HG02840 (cell line): ENCODE measurements at regions not wholly inside any gene's neighbourhood (a gene's known extent, or its start where the extent isn't known, plus 50 kb on each side); places are given as distances from the start of the nearest gene placed in this dataset.

Source experiments
- ATAC-seq: cut with Tn5 transposase; IDR thresholded peaks from one replicate; pipeline ENCODE4 v1.9.1; 2021; ENCODE audit warnings: mild to moderate bottlenecking, moderate library complexity, moderate number of reproducible peaks; ENCODE audit not compliant: unreplicated experiment, low FRiP score

DNA sequence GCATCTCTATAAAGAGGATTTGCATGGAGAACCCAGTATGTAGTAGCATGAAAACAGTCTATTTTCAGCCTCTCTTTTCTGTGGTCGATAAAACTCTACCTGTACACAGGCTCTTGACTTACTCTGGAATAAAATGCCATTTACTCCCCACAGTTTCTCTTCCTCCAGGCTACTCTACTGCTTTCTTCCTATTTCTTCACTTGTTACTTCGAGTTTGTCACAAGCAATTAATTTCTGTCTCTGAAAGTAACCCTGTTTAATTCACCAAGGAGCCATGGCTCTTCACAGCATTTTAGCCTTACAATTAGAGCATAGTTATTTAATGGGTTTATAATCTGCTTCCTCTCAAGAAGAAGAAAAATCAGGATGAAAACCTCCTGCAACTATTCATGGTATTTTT is 472.9 kb upstream of the PRKX start:
- no peak for ATAC-seq

DNA sequence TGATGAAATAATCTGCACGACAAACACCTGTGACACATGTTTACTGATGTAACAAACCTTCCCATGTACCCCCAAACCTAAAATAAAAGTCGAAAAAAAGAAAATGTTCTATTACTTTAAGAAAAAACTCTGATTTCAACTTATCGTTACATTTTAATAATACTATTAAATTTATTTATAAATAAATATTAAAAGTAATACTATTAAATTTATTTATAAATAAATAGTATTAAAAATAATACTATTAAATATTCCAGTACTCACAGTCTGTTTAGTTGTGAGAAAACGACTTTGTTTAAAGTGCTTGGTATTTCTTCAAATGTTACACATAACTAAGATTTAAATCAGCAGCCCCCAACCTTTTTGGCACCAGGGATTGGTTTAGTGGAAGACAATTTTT is 471.6 kb upstream of the PRKX start:
- no peak for ATAC-seq

DNA sequence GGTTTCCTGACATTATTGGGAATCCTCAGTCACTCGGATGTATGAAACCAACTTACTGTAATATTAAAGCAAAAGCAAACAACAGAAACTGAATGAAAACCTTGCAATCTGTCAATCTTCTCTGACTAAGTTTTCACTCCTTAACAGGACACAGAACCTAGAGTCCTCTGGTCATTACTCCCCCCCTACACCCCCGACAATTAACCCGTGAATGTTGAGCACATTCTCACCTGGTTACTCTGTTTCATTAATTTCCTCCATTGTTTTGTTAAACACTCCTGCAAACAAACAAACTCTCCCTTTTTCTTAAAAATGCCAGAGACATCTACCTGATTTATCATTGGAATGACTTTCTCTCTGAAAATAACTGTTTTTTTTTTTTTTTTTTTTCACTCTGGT is 469.0 kb upstream of the PRKX start:
- ATAC-seq, result no peak

DNA sequence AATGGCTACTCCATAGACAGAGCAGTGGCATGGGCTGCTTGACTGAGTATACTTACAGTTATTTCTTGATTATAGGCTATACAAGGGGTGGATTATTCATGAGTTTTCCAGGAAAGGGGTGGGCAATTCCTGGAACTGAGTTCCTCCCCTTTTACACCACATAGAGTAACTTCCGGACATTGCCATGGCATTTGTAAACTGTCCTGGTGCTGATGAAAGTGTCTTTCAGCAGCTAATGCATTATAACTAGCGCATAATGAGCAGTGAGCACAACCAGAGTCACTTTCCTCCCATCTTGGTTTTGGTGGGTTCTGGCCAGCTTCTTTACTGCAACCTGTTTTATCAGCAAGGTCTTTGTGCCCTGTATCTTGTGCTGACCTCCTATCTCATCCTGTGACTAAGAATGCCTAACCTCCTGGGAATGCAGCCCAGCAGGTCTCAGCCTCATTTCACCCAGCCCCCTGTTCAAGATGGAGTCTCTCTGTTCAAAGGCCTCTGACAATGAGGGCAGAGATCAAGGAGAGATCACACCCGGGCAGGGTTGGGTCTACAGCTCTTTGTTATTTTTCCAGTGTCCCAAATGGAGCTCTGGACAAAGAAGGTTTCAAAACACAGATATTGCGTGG is 468.4 kb upstream of the PRKX start:
- no peak for ATAC-seq

DNA sequence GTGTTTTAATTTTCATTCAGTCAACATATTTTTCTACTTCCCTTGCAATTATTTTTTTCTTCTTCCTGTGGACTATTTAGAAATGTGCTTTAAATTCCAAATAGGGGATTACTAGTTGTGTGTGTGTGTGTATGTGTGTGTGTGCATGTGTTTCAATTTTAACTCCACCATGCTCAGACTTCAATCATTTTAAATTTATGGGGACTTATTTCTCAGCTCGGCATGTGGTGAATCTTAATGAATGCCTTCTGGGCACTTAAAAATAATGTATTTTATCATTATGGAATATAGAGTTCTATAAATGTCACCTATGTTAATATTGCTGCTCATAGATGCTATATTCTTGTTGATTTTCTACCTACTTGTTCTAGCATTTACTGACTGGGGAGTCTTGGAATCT is 465.6 kb upstream of the PRKX start:
- ATAC-seq, result no peak

DNA sequence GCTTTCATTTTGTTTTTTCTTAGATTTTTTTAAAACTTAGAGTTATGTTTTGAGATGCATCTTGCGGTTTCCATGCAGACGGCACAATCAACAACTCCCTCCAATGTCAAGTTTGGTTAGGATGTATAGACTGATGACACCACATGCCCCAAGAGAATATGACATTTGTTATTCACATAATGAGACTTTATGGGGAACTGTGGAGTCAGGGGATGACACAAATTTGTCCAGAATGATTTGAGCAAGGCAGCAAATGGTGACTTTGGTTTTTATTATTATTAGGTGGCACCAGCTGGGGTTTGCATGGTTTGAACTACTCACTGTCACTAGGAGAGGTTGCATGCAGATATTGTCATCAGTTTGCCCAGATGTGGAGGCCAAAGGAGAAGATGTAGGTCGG is 461.8 kb upstream of the PRKX start:
- no peak for ATAC-seq

DNA sequence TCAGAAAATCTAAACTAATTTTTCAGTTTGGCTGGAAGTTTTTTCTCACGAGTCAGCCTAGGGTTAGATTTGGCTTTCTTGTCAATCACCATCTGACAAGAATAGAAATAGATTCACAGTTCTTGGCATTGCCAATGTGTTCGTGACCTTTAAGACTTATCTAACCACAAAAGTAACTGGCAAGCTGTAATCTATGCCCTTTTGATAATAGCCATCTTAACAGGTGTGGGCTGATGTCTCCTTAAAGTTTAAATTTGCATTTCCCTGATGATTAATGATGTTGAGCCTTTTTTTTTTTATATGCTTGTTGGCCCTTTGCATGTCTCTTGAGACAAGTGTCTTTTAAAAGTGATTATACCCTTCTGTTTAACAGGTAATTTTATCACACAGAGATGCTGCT is 460.3 kb upstream of the PRKX start:
- no peak for ATAC-seq

DNA sequence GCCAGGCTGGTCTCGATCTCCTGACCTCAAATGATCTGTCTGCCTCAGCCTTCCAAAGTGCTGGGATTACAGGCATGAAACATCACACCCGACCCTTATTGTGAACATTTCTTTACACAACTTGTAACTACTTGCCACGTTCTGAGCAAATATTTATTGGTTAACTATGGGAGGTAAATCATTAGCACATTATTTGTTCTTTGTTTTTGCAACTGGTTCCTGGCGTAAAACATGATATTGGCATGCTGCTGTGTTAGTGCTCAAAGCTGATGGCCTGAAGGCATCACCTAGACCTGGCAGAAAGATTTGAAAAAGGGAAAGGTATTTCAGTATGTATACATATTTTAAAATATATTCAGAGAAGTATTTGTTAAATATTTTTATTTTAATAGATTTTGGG is 438.3 kb upstream of the PRKX start:
- ATAC-seq, result no peak

DNA sequence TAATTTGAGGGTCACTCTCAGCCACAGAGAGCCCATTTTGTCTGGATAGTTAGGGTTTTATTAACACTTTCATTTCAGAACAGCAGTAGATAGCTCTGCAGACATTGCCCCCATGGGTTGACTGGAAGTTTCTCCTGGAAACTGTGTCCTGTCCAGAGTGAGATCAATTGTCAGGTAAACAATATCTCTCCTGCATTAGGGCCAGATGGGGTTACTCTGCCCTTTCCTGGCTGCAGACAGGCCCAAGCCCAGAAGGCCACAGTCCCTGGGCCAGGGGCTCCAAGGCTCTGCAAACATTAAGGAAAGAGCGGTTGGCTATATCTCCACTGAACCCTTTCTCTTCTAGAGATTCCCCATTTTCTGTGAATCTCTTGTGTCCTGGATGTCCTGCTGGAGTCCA is 436.8 kb upstream of the PRKX start:
- no peak for ATAC-seq

DNA sequence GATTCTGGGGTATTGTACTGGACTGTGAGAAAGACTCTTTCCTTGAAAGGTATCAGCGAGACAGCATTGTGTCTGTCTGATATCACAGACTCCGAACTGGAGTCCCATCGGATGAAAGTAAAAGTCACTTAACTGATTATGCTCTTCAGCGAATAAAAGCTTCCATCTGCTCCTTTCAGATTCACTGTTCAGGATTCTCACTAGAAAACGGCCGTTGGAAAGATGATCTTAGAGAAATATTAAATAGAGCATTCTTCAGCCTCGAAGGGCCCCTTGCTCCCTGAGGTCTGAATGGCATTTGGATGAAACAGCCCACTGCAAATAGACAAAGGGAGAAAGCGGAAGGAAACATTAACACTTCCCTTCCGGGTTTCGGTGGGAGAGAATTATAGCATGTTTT is 416.2 kb upstream of the PRKX start:
- no peak for ATAC-seq

DNA sequence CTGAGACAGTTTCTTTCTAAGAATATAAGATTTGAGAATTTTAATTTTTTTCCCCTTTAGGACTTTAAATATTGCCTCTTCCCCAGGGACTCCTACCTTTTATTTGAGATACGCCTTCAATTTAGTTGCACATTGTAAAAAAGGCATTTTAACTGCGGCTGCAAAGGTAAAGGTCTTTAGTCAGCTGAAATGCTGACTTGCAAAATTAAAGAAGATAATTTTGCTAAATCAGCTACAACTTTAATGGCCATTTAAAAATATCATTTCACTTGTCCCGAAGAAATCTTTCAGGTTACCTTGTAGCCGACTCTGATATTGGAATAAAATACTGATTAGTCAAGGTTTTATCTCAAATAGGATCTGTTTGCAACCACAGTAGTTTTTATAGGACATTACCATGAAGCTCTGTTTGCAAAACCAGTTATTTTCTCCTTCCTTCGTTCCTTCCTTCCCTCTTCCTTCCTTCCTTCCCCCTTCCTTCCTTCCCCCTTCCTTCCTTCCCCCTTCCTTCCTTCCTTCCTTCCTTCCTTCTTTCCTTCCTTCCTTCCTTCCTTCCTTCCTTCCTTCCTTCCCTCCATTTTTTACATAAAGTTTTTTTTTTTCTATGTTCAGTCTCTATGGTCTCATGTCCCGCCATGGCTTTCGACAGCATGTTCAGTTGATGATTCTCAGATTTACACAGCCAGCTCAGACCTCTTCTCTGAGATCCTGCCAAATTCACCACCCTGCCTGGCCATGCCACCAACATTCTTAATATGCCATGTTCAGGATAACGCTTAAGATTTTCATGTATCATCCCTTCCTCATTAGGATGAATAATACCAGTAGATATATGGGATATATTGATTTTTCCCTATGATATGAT is 405.4 kb upstream of the PRKX start:
- ATAC-seq, result no peak

DNA sequence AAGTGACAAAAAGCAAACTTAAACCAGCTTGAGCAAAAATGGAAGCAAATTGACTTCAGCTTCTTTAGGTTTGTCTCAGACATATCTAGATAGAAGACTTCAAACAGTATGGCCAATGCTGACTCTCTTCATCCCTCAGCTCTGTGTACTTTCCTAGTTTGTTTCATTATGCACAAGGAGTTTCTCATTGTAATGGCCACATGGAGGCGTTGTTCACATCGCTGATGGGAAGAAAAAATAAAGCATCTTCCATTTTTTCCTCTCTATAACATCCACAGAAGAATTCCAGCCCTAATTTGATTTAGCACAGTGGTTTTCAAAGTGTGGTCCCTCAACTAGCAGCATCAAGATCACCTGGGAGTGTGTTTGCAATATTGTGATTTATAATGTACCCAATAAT is 397.5 kb upstream of the PRKX start:
- no peak for ATAC-seq

DNA sequence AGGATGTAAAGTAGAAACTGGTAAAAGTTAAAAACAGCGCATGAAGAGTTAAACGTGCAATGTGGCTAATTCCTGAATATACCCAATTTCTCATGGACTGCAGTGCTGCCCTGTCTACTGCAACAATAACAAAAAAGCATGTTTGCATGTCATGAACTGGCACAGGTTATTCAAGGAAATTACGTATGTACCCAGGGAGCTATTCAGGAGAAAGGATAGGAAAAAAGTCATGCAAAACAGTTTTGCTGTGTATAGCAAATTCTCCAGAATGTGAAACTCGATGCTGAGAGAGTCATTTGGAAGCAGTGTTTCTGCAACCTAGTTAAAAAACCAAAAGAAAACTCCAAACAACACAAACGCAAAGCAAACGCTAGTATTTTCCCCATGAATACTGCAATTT is 381.5 kb upstream of the PRKX start:
- ATAC-seq, result no peak

DNA sequence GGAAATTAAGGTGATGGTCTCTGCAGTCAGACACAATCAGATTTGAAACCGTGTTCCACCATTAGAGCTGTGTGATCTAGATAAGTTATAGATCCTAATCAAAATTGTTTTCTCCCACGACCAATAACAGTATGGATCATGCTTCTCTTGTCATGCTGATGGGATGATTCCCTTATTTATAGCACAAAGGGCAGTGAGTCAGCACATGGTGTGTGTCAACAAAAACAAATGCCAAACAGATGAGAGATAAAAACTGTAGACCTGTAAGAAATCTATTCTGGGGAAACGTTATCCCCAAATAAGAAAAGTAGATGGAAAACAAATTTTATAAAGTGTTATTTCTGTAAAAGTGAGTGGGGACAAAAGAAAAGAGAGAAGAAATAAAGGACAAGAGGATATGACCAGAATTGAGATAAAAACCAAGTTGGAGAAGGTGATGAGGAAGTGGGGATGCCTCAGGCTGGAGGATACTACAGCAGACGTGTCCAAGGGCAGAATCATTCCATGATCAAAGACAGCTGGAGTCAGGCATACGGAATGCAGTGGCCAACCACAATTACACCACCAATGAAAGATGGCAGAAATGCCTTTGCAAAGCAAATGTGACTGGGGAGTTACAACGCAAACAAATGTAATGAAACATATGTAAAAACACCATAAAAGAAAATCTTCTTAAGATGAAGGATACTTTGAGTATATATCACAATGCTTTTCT is 377.8 kb upstream of the PRKX start:
- no peak for ATAC-seq

DNA sequence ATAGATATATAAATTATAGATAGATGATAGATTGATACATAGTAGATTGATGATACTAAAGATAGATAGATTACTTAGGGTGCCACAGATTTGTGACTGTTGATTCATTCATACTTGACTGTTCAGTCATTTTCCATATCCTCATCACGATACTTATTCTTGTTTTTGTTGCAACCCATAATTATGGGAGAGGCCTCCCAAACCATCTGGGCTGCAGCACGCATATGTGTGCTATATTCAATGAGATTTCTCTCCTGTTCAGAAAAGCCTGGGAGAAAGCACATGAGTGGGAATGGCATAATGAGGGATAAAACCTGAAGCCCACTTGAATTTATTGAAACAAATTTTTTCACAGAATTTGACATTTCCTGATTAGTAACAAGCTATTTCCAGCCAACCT is 346.4 kb upstream of the PRKX start:
- ATAC-seq, result no peak

DNA sequence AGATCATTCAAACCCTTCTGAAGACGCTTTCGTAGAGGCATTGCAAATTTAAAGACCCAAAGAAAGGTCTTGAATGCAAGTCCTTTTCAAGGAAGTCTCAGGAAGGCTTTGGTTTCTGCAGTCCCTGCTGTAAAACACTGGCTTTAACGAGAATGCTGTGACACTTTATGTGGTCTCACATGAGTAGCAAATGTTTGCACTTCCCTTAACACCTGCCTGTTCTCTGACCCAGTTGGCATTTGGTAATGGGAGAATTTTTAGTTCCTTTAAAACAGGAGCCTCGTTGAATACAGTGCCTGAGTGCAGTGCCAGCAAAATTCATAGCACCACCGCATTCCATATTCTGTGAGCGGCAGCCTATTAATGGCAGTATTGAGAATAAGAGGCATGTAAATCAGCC is 330.5 kb upstream of the PRKX start:
- no peak for ATAC-seq

DNA sequence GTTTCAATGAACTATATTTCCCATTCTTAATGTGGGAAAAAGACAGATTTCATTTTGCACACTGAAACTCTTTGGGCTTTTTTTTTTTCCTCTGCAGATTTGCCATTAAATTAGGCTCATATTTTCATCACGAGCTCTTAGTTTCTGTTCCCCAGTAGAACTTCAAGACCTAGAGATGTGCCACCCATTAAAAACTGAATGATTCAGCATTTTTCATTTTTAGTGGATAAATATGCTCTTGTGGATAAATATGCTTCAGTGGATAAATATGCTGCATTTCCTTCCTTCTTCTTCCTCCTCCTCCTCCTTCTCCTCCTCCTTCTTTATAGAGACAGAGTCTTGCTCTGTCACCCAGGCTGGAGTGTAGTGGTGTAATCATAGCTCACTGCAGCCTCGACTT is 322.4 kb upstream of the PRKX start:
- no peak for ATAC-seq

DNA sequence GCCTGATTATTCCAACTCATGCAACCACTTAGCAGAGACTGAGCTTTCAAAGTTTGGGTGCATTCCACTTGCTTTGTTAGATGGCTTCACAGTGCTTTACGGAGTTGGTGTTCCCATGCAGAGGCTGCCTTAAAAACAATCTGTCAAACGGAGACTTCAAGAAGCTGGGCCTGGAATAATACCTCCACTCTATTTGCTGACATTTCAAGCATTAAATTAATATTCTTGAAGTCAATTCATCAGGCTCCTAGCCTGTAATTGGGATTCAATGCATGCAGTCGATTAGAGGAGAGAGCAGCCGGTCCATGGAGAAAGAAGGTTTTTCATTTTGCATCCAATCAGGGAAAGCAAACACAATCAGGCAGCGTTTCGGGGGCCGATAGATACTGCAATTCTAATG is 314.7 kb upstream of the PRKX start:
- ATAC-seq, result no peak

DNA sequence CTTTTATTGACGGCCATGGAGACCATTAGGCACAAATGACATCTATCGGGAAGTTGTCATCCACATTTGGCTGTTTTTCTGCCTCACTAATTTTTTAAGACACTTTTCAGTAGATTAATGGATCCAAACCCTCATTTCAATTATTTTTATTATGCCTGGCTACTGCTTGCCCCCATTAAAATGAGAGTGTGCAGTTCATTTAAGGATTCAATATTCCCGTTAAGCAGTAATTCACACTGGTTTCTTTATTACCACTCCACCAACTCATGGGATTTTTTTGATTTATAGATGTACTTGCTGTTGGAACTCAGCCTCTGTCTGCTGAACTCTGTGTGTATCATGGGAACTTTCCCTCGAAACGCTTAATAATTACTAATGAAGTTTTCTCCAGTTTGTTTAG is 291.8 kb upstream of the PRKX start:
- ATAC-seq, result no peak

DNA sequence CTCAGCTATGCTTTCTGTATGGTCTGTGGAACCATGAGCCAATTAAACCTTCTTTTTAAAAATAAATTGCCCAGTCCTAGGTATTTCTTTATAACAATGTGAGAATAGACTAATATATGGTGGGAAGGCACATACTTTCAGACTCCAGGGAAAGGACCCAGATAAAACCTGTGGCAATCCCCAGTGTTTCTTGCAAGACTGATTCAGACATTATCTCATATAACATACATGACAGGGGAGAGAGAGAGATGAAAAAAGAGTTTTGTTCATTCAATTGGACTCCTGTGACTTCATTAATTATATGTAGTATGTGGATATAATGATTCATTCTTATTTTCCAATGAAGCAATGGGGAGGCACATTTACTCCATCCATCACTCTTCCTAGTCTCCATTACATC is 291.4 kb upstream of the PRKX start:
- ATAC-seq, result no peak

DNA sequence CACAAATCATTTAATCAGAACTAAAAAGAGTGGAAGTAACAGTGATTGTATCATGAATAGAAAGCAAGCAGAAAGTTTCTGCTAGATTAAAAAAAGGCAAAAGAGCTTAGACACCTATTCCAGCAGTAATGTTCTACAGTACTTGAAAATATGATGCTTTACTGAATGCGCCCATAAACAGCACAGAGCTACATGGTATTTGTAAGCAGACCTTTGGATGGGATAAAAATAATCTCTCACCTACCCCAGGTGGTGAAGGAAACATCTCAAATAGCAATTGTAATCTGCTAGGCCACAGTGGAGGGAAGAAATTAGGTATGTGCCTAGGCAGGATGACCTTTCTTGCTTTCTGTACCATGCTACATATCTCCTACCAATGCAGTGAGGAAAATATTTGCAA is 280.9 kb upstream of the PRKX start:
- ATAC-seq, result no peak

DNA sequence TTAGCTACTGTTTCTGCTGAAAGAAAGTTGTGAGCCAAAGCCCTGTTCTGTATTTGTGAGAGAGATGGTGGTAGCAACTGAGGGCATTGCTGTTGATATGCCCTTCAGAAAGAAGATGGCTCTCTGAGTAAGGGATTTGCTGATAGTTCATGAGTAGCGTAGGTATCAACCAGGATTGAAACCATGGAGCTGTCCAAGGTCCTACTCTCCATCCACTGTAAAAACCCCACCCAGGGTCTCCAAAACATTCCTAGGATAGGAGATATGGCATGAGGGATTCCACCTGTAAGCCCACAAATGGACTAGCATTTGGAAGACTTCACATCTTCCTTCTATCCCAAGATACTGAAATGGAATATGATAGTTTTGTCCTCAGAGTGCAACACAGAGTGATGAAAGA is 277.1 kb upstream of the PRKX start:
- ATAC-seq, result no peak
